Pancreas (tissue), 10 donors: ENCODE measurements at regions not wholly inside any gene's neighbourhood (a gene's known extent, or its start where the extent isn't known, plus 50 kb on each side); places are given as distances from the start of the nearest gene placed in this dataset.
"Not testable (repeated sequence)": the region's sequence is repeated elsewhere in the genome, so short reads cannot be mapped to it uniquely, and the experiment has no call there.

Experiments used
- ATAC-seq, 4 donors: fragments of 200-7000 bp; cut with Tn5 transposase; one replicate each; pipeline versions ENCODE4 v1.8.0 to v1.9.1; 2020; ENCODE audit warnings: mild to moderate bottlenecking in 4 of 4, moderate library complexity in 4 of 4
- DNase-seq, 6 donors: peaks; one replicate each; pipeline ENCODE4 v3.0.0-alpha.2; 2020
- FAIRE-seq: peaks from 2 replicates; lab custom pipeline; 2012; peaks lifted over from hg19 to GRCh38; lab: Jason Lieb, UNC
- H3K27ac ChIP-seq, 4 donors: fragments of 200-600 bp; sonication (generic); 1 replicate in 3 of 4; 2 replicates in 1 of 4; pipeline versions ENCODE4 v1.5.0 to v1.8.0; 2020
- H3K27me3 ChIP-seq, 4 donors: fragments of 200-600 bp; one replicate each; pipeline ENCODE4 v1.8.0; 2021
- H3K36me3 ChIP-seq, 3 donors: fragments of 200-600 bp; sonication (generic) in 1 of 3; one replicate each; pipeline versions ENCODE4 v1.5.0 to v1.8.0; 2020 to 2021
- H3K4me1 ChIP-seq, 3 donors: fragments of 200-600 bp; one replicate each; pipeline ENCODE4 v1.8.0; 2021
- H3K4me3 ChIP-seq, 4 donors: fragments of 200-600 bp; sonication (generic) in 2 of 4; one replicate each; pipeline versions ENCODE4 v1.5.0 to v1.8.0; 2020 to 2021
- H3K9me3 ChIP-seq, 4 donors: fragments of 200-600 bp; one replicate each; pipeline ENCODE4 v1.8.0; 2021
- WGBS, 2 donors: extraction: QIAGEN DNeasy Blood & Tissue Kit; methylation state at CpG; one replicate each; pipeline ENCODE4 v1.1.7; 2013; 5-methylcytosine and 5-hydroxymethylcytosine counted together
- intact Hi-C, 3 donors: fragments of 100-400 bp; cut with DNase I; formaldehyde crosslinking; loops; one replicate each; pipeline versions ENCODE4 v1.11.1 to v1.14.2; 2022
- TF ChIP-seq, protein P1 (sequence below), 4 donors: fragments of 200-600 bp; sonication (generic) in 3 of 4; IDR thresholded peaks; one replicate each; pipeline versions ENCODE4 v1.5.0 to v1.8.0; 2021; ENCODE audit warnings: antibody characterized with exemption in 4 of 4
- donor health status: healthy with polysubstance abuse.
- donor health status: DM: no; HTN: no; CAD: no; lungs with moderate emphysema.
- donor health status: DM: no; HTN: no; CAD: no.
- donor health status: control.
- donor health status: control.
- donor health status: Bipolar disorder and iron deficiency.
- donor health status: DM: yes; HTN: yes; CAD: no.
- donor health status: DM: no; HTN: no; CAD: no.
- donor health status: DM: no; HTN: no; CAD: no.
- donor health status: DM: yes; HTN: yes; CAD: no.

DNA sequence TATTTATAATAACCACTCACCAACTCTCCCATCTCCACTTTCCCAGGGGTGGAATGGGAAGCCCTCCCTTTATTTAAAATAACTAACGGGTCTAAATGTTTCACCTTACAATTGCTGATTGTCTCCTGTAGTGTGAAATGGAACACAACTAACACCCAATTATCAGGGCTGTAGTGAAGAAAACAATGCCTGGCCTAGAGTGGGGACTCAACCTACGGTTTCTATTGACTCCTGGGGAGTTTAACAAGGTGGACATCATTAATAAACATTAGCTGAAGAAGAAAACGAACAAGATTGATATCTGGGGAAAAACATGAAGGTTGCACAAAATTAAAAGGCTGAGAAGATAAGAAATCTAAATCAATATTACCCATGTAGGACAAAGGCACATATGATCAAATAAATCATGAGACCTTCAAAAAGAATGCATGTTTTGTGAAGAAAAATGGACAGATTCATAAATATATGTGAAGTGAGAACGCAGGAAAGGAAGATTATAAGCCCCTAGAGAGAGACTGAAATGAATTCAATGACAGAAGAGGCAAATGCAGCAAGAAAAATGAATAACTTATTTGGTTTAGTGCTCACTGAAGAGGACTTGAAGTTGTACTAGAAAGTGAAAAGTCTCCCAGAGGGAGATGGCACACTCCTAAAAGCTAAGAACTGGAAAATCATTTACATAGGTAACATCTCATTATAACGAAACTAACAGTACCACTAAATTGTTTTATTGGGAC, 593.0 kb upstream of the AADAT start:
- H3K27me3 ChIP-seq = no peaks in the 10 kb centered on the region
- intact Hi-C loops = no loop called here
- no peak for DNase-seq
- ATAC-seq = no peak
- TF ChIP-seq, protein P1, sequence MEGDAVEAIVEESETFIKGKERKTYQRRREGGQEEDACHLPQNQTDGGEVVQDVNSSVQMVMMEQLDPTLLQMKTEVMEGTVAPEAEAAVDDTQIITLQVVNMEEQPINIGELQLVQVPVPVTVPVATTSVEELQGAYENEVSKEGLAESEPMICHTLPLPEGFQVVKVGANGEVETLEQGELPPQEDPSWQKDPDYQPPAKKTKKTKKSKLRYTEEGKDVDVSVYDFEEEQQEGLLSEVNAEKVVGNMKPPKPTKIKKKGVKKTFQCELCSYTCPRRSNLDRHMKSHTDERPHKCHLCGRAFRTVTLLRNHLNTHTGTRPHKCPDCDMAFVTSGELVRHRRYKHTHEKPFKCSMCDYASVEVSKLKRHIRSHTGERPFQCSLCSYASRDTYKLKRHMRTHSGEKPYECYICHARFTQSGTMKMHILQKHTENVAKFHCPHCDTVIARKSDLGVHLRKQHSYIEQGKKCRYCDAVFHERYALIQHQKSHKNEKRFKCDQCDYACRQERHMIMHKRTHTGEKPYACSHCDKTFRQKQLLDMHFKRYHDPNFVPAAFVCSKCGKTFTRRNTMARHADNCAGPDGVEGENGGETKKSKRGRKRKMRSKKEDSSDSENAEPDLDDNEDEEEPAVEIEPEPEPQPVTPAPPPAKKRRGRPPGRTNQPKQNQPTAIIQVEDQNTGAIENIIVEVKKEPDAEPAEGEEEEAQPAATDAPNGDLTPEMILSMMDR (IDR thresholded peaks at IDR 0.05) = no peak
- no peaks in the 10 kb centered on the region for H3K36me3 ChIP-seq
- 27 to 30% methylated on average over 5 of the region's 5 CpGs for WGBS, 2 donors
- FAIRE-seq = no peak
- no peak overlapping the region for H3K27ac ChIP-seq
- no peaks in the 10 kb centered on the region for H3K9me3 ChIP-seq
- no peak overlapping the region for H3K4me3 ChIP-seq
- no peaks in the 10 kb centered on the region for H3K4me1 ChIP-seq

DNA sequence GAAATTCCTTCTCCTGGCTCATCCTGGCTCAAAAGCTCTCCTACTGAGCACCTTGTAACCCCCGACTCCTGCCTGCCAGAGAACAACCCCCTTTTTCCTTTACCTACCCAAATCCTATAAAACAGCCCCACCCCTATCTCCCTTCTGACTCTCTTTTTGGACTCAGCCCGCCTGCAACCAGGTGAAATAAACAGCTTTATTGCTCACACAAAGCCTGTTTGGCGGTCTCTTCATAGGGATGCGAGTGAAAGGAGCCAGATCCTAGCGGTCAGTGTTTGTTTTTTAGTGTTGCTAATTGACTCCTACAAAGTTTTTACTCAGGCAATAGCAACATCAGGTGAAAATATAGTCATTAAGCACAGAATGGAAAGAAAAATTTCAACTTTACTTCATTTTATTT, 592.3 kb upstream of the AADAT start:
- ATAC-seq, FAIRE-seq, H3K9me3 ChIP-seq, H3K4me3 ChIP-seq, DNase-seq, H3K4me1 ChIP-seq, intact Hi-C loops, H3K27me3 ChIP-seq, H3K27ac ChIP-seq, H3K36me3 ChIP-seq: not testable (repeated sequence)
- 60 to 71% methylated on average over 5 of the region's 5 CpGs for WGBS, 2 donors

DNA sequence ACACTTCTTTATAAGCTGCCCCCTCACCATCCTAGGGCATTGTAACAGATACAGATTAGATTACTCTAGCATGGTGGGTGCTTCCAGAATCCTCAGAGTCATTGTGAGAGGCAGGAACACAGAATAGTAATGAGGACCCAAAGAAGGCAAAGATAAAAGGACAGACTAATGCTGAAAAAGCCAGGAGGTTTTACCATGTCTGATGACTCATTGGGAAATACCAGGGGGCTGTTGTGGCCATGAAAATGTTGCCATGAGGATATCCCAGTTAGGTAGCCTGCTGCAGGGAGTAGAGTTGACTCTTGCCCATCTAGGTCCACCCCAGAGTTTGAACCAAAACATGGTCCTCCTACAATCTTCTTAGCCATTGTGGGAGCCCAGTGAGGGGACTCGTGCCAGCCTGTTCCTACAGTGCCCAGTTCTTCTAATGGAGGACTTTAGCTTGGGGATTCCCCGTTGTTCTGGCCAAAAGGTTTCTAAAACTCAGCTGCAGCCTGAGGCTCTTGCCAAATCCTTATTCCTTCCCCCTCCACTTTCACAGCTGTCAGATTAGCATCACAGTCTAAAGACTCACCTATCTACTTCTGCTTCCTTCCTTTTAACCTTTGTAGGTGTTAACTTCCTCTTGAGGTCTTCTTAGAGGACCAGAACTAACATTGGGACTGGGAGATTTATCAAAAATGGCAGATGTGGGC, 586.0 kb upstream of the AADAT start:
- H3K36me3 ChIP-seq = no peaks in the 10 kb centered on the region
- no peaks in the 10 kb centered on the region for H3K9me3 ChIP-seq
- intact Hi-C loops = no loop called here
- ATAC-seq = no peak
- no peak for FAIRE-seq
- WGBS, 2 donors = 47 to 74% methylated on average over 2 of the region's 2 CpGs
- DNase-seq = no peak
- TF ChIP-seq, protein P1 (IDR thresholded peaks at IDR 0.05) = no peak
- H3K4me1 ChIP-seq = no peaks in the 10 kb centered on the region
- no peaks in the 10 kb centered on the region for H3K27me3 ChIP-seq
- no peak overlapping the region for H3K27ac ChIP-seq
- no peak overlapping the region for H3K4me3 ChIP-seq

DNA sequence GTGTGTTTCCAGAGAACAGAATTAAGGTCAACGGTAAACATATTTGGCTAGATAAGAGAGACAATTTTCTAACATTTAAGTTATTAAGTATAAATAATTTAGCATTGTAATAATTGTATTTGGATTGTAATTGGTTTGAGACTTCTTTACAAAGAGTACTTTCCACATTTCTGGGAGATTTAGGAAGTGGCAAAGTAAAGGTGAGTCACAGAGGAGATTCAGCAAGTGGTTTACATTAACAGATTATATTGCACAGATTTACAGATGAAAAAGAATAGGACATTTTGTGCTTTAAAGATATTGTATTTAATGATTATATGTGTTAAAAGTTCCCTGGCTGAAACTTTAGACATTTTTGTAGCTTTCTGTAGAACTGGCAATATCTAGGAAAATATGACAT, 584.4 kb upstream of the AADAT start:
- 45 to 47% methylated on average over 1 of the region's 1 CpG for WGBS, 2 donors
- DNase-seq (no peak), ATAC-seq (no peak), FAIRE-seq (no peak)
- H3K4me1 ChIP-seq = no peaks in the 10 kb centered on the region
- TF ChIP-seq, protein P1 (IDR thresholded peaks at IDR 0.05) = no peak
- H3K4me3 ChIP-seq = no peak overlapping the region
- H3K36me3 ChIP-seq = no peaks in the 10 kb centered on the region
- no peaks in the 10 kb centered on the region for H3K27me3 ChIP-seq
- H3K9me3 ChIP-seq = no peaks in the 10 kb centered on the region
- intact Hi-C loops = no loop called here
- no peak overlapping the region for H3K27ac ChIP-seq

DNA sequence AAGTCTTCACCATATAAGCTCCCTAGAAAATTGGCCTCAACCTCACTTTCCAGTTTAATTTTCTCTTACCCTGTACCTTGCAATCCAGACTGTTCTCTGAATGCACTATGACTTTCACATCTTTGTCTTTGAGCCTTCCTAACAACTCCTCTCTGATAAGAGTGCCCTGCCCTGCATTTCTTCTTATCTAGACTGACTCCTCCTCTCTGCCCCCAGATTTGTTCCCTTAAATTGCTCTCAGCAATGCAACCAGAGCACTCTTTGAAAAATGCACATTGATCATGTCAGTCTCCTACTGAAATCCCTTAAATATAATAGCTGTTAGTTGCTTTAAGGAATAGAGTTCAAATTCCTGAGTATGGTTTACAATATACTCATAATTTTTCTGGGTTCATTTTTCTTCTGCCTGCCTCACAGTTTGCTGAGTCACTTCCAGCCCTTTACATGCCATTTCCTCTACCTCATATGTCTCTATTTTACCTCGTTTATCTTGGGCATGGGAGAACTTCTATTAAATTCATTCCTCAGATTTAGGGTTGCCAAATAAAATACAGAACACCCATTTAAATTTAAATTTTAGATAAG, 582.7 kb upstream of the AADAT start:
- H3K36me3 ChIP-seq = no peaks in the 10 kb centered on the region
- FAIRE-seq (no peak), ATAC-seq (no peak)

More for the DNA sequence above, 582.7 kb upstream of the AADAT start:
- Histone ChIP-seq H3K27me3 (no peaks in the 10 kb centered on the region), H3K9me3 (no peaks in the 10 kb centered on the region), H3K27ac (no peak overlapping the region), H3K4me3 (no peak overlapping the region), H3K4me1 (no peaks in the 10 kb centered on the region)
- intact Hi-C loops = no loop called here
- no peak for DNase-seq
- TF ChIP-seq, protein P1 (IDR thresholded peaks at IDR 0.05) = no peak
- 8 to 11% methylated on average over 1 of the region's 1 CpG for WGBS, 2 donors
